Neural crest cell (in vitro differentiated cells): ENCODE measurements at regions not wholly inside any gene's neighbourhood (a gene's known extent, or its start where the extent isn't known, plus 50 kb on each side); places are given as distances from the start of the nearest gene placed in this dataset.

Source experiments
- DNase-seq: peaks from one replicate; pipeline ENCODE4 v3.0.0; 2021; ENCODE audit warnings: low read depth, mixed read lengths, low spot score
- H3K27ac Mint-ChIP-seq: one replicate; pipeline ENCODE4 v1.8.0; 2021; ENCODE audit warnings: mild to moderate bottlenecking, mixed read lengths; ENCODE audit not compliant: unreplicated experiment
- H3K27me3 Mint-ChIP-seq: 2 replicates; pipeline ENCODE4 v1.8.0; 2021; ENCODE audit warnings: low read depth, mild to moderate bottlenecking, mixed read lengths
- H3K36me3 Mint-ChIP-seq: 2 replicates; pipeline ENCODE4 v1.8.0; 2021; ENCODE audit warnings: low read depth, mild to moderate bottlenecking, mixed read lengths
- H3K4me1 Mint-ChIP-seq: 2 replicates; pipeline ENCODE4 v1.8.0; 2021; ENCODE audit warnings: mixed read lengths
- H3K4me3 Mint-ChIP-seq: one replicate; pipeline ENCODE4 v1.8.0; 2021; ENCODE audit warnings: mild to moderate bottlenecking, mixed read lengths
- H3K9me3 Mint-ChIP-seq: 2 replicates; pipeline ENCODE4 v1.8.0; 2021; ENCODE audit warnings: mixed read lengths
- CTCF ChIP-seq: fragments of 200-600 bp; sonication (generic); conservative IDR thresholded peaks from 2 replicates; pipeline ENCODE4 v1.5.0; 2021; ENCODE audit warnings: antibody characterized with exemption, mild to moderate bottlenecking

GRCh38 chr14:53751650-53752049, 205.0 kb downstream of the BMP4 start:
- Mint-ChIP-seq H3K4me3 (no peak overlapping the region), H3K4me1 (no peaks in the 10 kb centered on the region), H3K27me3 (no peaks in the 10 kb centered on the region), H3K36me3 (no peaks in the 10 kb centered on the region), H3K27ac (no peak overlapping the region), H3K9me3 (peaks cover 11% of the 10 kb centered on the region)
- no peak for TF ChIP-seq CTCF
- DNase-seq, result no peak

GRCh38 chr14:53748691-53749090, 207.9 kb downstream of the BMP4 start:
- Mint-ChIP-seq H3K4me1 (no peaks in the 10 kb centered on the region), H3K4me3 (no peak overlapping the region), H3K27ac (no peak overlapping the region), H3K36me3 (no peaks in the 10 kb centered on the region), H3K9me3 (peaks cover 3% of the 10 kb centered on the region), H3K27me3 (no peaks in the 10 kb centered on the region)
- no peak for TF ChIP-seq CTCF
- DNase-seq, result no peak

GRCh38 chr14:53744857-53745256, 211.8 kb downstream of the BMP4 start:
- TF ChIP-seq CTCF, result no peak
- Mint-ChIP-seq H3K36me3 (no peaks in the 10 kb centered on the region), H3K9me3 (no peaks in the 10 kb centered on the region), H3K27ac (no peak overlapping the region), H3K27me3 (no peaks in the 10 kb centered on the region), H3K4me1 (peaks cover 5% of the 10 kb centered on the region), H3K4me3 (no peak overlapping the region)
- DNase-seq, result no peak

DNA sequence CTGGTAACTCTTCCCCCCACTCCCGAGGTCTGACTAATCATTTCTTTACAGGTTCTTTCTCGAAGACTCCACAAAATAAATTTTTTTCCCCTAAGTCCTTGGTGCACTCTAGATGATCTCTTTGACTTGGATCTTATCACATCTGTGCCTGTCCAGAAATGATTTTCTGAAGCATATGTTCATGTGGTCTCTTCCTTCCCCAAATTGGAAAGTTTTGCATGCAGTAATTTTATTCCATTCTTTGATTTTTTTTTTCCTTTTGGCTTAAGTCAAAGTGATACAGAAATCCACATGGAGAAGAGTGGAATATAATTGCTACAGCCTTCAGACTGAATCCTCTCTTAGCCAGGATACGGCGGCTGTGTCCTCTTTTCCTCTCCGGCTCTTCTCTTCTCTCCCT, 213.3 kb downstream of the BMP4 start:
- DNase-seq, result no peak
- no peaks in the 10 kb centered on the region for H3K36me3 Mint-ChIP-seq
- H3K9me3 Mint-ChIP-seq, result no peaks in the 10 kb centered on the region
- no peak overlapping the region for H3K4me3 Mint-ChIP-seq
- no peak overlapping the region for H3K27ac Mint-ChIP-seq
- no peak for TF ChIP-seq CTCF
- H3K4me1 Mint-ChIP-seq, result peaks cover 5% of the 10 kb centered on the region
- no peaks in the 10 kb centered on the region for H3K27me3 Mint-ChIP-seq

DNA sequence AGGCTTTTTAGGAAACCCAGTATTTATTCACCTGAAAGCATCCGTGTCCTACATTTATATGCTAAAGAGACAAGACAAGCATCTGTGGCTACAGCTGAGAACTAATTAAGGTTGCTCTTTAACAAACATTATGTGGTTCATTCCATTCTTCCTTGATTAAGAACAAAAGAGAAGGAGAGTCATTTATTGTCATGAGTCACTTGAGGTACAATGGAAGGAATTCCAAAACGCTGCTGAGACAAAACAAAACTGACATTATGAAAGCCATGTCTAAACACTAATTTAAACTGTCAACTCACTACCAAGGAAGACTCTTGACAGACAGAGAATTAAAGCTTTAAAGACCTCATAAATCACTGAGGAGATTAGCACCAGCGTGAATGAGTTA, 214.4 kb downstream of the BMP4 start:
- Mint-ChIP-seq H3K27me3 (no peaks in the 10 kb centered on the region), H3K4me3 (no peak overlapping the region), H3K36me3 (no peaks in the 10 kb centered on the region), H3K27ac (no peak overlapping the region), H3K4me1 (peaks cover 5% of the 10 kb centered on the region), H3K9me3 (no peaks in the 10 kb centered on the region)
- DNase-seq, result no peak
- no peak for TF ChIP-seq CTCF
